ENCODE measurements at regions not wholly inside any gene's neighbourhood (a gene's known extent, or its start where the extent isn't known, plus 50 kb on each side); places are given as distances from the start of the nearest gene placed in this dataset.

DNA sequence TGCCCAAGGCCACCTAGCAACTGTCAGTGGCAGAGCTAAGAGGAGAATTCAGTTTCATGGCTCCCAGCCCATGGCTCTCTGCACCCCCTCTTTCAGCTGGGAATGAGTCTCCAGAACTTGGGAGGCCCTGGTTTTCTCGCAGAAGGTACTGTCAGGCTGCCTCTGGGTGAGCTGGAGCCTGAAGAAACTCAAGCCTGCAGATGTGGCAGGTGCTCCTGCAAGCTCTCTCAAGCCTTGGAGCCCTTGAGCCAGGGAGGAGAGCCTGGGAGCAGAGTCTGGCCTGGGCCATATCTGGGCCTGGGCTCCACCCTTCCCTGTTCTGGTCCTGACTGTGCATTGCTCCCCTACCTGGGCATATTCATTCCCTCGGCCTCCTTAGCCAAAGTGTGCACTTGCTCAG lies 74.4 kb upstream of the TLE3 start:
- TF ChIP-seq, protein P1, sequence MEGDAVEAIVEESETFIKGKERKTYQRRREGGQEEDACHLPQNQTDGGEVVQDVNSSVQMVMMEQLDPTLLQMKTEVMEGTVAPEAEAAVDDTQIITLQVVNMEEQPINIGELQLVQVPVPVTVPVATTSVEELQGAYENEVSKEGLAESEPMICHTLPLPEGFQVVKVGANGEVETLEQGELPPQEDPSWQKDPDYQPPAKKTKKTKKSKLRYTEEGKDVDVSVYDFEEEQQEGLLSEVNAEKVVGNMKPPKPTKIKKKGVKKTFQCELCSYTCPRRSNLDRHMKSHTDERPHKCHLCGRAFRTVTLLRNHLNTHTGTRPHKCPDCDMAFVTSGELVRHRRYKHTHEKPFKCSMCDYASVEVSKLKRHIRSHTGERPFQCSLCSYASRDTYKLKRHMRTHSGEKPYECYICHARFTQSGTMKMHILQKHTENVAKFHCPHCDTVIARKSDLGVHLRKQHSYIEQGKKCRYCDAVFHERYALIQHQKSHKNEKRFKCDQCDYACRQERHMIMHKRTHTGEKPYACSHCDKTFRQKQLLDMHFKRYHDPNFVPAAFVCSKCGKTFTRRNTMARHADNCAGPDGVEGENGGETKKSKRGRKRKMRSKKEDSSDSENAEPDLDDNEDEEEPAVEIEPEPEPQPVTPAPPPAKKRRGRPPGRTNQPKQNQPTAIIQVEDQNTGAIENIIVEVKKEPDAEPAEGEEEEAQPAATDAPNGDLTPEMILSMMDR (IDR thresholded peaks at IDR 0.05), result no peak
- TF ChIP-seq POLR2A (IDR thresholded peaks at IDR 0.05), result no peak
